Activated naive CD4-positive, alpha-beta T cell treated with anti-CD3 and anti-CD28 coated beads, Interleukin-2, amount 50 U/mL, for 24 hours (primary cell): ENCODE measurements at regions not wholly inside any gene's neighbourhood (a gene's known extent, or its start where the extent isn't known, plus 50 kb on each side); places are given as distances from the start of the nearest gene placed in this dataset.

Experiments used
- H3K27ac Mint-ChIP-seq: one replicate; pipeline ENCODE4 v1.8.0; 2021; ENCODE audit warnings: mild to moderate bottlenecking, mixed read lengths
- H3K27me3 Mint-ChIP-seq: one replicate; pipeline ENCODE4 v1.8.0; 2021; ENCODE audit warnings: mixed read lengths
- H3K36me3 Mint-ChIP-seq: one replicate; pipeline ENCODE4 v1.8.0; 2021; ENCODE audit warnings: mixed read lengths
- H3K4me1 Mint-ChIP-seq: one replicate; pipeline ENCODE4 v1.8.0; 2021; ENCODE audit warnings: mixed read lengths
- H3K4me3 Mint-ChIP-seq: one replicate; pipeline ENCODE4 v1.8.0; 2021; ENCODE audit warnings: mild to moderate bottlenecking, mixed read lengths
- H3K9me3 Mint-ChIP-seq: one replicate; pipeline ENCODE4 v1.8.0; 2021; ENCODE audit warnings: mixed read lengths

- Mint-ChIP-seq H3K27me3 (no peaks in the 10 kb centered on the region), H3K9me3 (peaks cover 16% of the 10 kb centered on the region), H3K36me3 (no peaks in the 10 kb centered on the region), H3K27ac (no peak overlapping the region), H3K4me1 (no peaks in the 10 kb centered on the region), H3K4me3 (no peak overlapping the region)
Measured at GRCh38 chr12:24608637-24609285, 340.1 kb downstream of the BCAT1 start.

- Mint-ChIP-seq H3K9me3 (peaks cover 16% of the 10 kb centered on the region), H3K4me1 (no peaks in the 10 kb centered on the region), H3K27me3 (no peaks in the 10 kb centered on the region), H3K36me3 (no peaks in the 10 kb centered on the region), H3K4me3 (no peak overlapping the region), H3K27ac (no peak overlapping the region)
Measured at GRCh38 chr12:24608108-24608507, 340.8 kb downstream of the BCAT1 start.

DNA sequence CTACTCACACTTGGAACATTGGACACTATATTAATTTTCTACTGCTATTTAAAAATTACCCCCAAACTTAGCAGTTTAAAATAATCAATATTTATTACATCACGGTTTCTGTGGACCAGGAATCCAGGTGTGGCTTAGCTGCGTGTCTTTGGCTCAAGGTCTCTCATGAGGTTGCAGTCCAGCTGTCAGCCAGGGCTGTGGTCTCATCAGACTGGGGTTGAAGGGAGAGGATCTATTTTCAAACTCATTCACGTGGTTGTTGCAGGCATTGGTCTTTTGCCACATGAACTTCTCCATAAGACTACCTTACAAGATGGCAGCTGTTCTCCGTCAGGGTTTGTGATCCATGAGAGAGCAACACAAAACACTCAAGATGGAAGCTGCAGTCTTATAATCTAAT lies 343.0 kb downstream of the BCAT1 start:
- H3K4me1 Mint-ChIP-seq: no peaks in the 10 kb centered on the region
- H3K27me3 Mint-ChIP-seq: no peaks in the 10 kb centered on the region
- no peaks in the 10 kb centered on the region for H3K36me3 Mint-ChIP-seq
- H3K4me3 Mint-ChIP-seq: no peak overlapping the region
- no peak overlapping the region for H3K27ac Mint-ChIP-seq
- peaks cover 12% of the 10 kb centered on the region for H3K9me3 Mint-ChIP-seq

DNA sequence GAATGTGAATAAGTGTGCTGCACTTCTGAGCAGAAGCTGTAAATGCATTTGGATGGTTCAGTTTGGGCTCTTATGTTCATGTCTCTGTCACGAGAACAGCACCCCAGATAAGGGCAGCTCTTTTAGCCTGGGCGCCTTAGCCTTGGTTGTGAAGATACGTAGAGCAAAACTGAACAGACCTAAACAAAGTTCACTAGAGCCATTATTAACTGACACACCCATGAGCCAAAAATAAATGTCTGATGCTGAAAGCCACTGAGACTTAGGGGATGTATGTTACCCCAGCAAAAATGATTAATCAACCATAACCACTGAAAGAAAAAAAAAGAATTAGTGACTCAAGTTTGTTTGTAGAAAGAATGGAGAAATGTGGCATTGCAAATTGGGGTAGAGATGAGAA lies 343.4 kb downstream of the BCAT1 start:
- Mint-ChIP-seq H3K4me1 (no peaks in the 10 kb centered on the region), H3K4me3 (no peak overlapping the region), H3K9me3 (peaks cover 9% of the 10 kb centered on the region), H3K27me3 (no peaks in the 10 kb centered on the region), H3K27ac (no peak overlapping the region), H3K36me3 (no peaks in the 10 kb centered on the region)

DNA sequence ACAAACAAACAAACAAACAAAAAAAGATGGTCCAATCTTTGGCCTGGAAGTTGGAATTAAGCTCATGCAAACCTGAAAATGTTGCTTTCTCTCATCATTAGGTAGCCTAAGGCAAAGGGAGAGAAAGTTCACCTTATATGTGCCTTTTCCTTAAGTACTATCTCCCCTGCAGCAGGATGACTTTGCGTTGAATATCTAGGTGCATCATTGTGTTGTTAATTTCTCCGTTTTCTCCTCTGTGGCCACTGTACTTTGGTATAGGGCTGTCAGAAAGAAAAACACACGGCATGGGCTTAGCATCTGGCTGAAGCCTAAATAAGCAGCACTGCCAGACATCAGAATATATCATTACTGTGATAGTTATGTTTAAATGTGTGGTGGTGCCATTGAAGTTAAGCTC lies 345.5 kb downstream of the BCAT1 start:
- Mint-ChIP-seq H3K4me1 (no peaks in the 10 kb centered on the region), H3K27me3 (no peaks in the 10 kb centered on the region), H3K9me3 (peaks cover 5% of the 10 kb centered on the region), H3K27ac (no peak overlapping the region), H3K36me3 (no peaks in the 10 kb centered on the region), H3K4me3 (no peak overlapping the region)

DNA sequence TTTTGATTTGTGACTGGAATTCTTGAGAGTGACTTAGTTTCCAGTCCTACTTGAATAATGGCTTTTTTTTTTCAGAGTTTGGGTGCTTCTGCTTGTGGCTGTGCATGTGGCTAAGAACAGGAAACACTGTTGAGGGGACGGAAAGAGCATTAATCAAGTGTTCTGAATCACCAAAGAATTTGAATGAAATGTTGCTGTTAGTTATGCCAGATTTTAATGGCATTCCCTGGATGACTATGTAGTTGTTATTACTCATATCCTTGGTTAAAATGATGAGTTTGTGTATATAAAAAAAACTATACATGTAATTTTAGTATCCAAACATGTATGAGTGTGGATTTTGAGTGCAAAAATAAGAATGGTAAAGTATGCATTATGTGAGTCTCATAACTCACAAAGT lies 347.9 kb downstream of the BCAT1 start:
- H3K27ac Mint-ChIP-seq: no peak overlapping the region
- peaks cover 5% of the 10 kb centered on the region for H3K9me3 Mint-ChIP-seq
- H3K4me1 Mint-ChIP-seq: no peaks in the 10 kb centered on the region
- H3K27me3 Mint-ChIP-seq: no peaks in the 10 kb centered on the region
- H3K4me3 Mint-ChIP-seq: no peak overlapping the region
- no peaks in the 10 kb centered on the region for H3K36me3 Mint-ChIP-seq

- H3K27ac Mint-ChIP-seq: no peak overlapping the region
- H3K9me3 Mint-ChIP-seq: peaks cover 4% of the 10 kb centered on the region
- H3K4me3 Mint-ChIP-seq: no peak overlapping the region
- no peaks in the 10 kb centered on the region for H3K4me1 Mint-ChIP-seq
- H3K36me3 Mint-ChIP-seq: no peaks in the 10 kb centered on the region
- no peaks in the 10 kb centered on the region for H3K27me3 Mint-ChIP-seq
Measured at GRCh38 chr12:24600551-24600950, 348.4 kb downstream of the BCAT1 start.

DNA sequence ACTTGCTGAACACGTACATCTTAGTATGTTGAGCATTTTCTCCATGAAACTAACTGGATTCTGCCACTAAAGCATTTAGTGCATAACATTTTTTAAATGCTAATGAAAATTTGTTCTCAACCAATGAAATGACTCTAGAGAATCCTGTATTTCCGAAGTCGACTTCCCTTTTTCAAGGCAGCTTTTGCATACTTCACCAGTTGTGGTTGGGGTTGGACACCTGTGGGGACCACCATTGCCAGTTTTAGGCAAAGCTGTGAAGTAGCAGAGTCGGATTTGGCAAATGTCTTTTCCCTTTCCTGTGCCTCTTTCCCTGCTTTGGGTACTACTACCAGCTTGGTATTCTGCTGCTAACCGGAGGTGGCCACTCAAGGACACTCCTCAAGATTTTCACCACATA lies 349.2 kb downstream of the BCAT1 start:
- Mint-ChIP-seq H3K36me3 (no peaks in the 10 kb centered on the region), H3K27me3 (no peaks in the 10 kb centered on the region), H3K4me1 (no peaks in the 10 kb centered on the region), H3K4me3 (no peak overlapping the region), H3K27ac (no peak overlapping the region), H3K9me3 (no peaks in the 10 kb centered on the region)

- no peak overlapping the region for H3K4me3 Mint-ChIP-seq
- no peaks in the 10 kb centered on the region for H3K27me3 Mint-ChIP-seq
- no peaks in the 10 kb centered on the region for H3K4me1 Mint-ChIP-seq
- no peak overlapping the region for H3K27ac Mint-ChIP-seq
- no peaks in the 10 kb centered on the region for H3K36me3 Mint-ChIP-seq
- H3K9me3 Mint-ChIP-seq: no peaks in the 10 kb centered on the region
Measured at GRCh38 chr12:24597580-24597979, 351.3 kb downstream of the BCAT1 start.

- Mint-ChIP-seq H3K27me3 (no peaks in the 10 kb centered on the region), H3K9me3 (no peaks in the 10 kb centered on the region), H3K4me3 (no peak overlapping the region), H3K4me1 (no peaks in the 10 kb centered on the region), H3K27ac (no peak overlapping the region), H3K36me3 (no peaks in the 10 kb centered on the region)
Measured at GRCh38 chr12:24596768-24597388, 352.0 kb downstream of the BCAT1 start.

GRCh38 chr12:24595652-24596235 lies 353.2 kb downstream of the BCAT1 start:
- Mint-ChIP-seq H3K4me1 (no peaks in the 10 kb centered on the region), H3K27ac (no peak overlapping the region), H3K9me3 (no peaks in the 10 kb centered on the region), H3K27me3 (no peaks in the 10 kb centered on the region), H3K4me3 (no peak overlapping the region), H3K36me3 (no peaks in the 10 kb centered on the region)

DNA sequence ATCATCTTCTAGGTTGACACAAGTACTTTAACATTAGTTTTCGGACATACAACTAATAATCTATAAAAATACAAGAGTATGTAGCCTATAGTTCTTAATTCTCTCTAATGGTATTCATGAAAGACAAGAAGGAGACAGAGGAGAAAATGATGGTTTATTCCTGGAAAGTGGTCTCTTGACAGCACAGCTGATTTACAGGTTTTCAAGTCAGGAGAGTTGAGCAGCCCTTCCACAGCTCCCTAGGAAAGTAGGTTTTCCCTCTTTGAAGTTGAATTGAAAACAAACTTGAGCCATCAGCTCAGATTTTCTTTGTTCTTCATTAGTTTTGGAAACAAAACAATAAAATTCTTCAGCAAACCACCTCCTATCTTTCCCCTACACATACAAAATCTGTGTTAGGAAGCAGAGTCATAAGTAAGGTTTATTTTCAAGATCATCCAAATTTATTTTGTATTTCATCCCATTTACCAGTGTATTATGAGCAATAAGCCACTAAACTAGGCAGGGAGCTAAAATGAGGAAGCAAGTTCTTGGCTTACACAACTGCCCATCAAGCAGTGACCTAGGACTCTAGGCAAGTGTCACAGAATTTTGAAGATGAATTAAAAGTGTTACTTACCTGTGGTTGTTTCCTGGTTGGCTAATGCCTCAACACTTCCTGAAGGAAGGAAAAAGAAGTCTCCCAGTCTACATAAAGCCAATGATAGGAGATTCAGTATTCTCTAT lies 357.0 kb downstream of the BCAT1 start:
- no peaks in the 10 kb centered on the region for H3K4me1 Mint-ChIP-seq
- no peaks in the 10 kb centered on the region for H3K27me3 Mint-ChIP-seq
- no peaks in the 10 kb centered on the region for H3K36me3 Mint-ChIP-seq
- H3K4me3 Mint-ChIP-seq: no peak overlapping the region
- no peaks in the 10 kb centered on the region for H3K9me3 Mint-ChIP-seq
- no peak overlapping the region for H3K27ac Mint-ChIP-seq

- H3K4me1 Mint-ChIP-seq: no peaks in the 10 kb centered on the region
- H3K36me3 Mint-ChIP-seq: no peaks in the 10 kb centered on the region
- H3K4me3 Mint-ChIP-seq: no peak overlapping the region
- H3K9me3 Mint-ChIP-seq: no peaks in the 10 kb centered on the region
- H3K27me3 Mint-ChIP-seq: no peaks in the 10 kb centered on the region
- H3K27ac Mint-ChIP-seq: no peak overlapping the region
Measured at GRCh38 chr12:24591079-24591626, 357.7 kb downstream of the BCAT1 start.

- no peak overlapping the region for H3K4me3 Mint-ChIP-seq
- H3K4me1 Mint-ChIP-seq: no peaks in the 10 kb centered on the region
- no peaks in the 10 kb centered on the region for H3K36me3 Mint-ChIP-seq
Measured at GRCh38 chr12:24586293-24586692, 362.6 kb downstream of the BCAT1 start.

GRCh38 chr12:24584032-24584675 lies 364.7 kb downstream of the BCAT1 start:
- Mint-ChIP-seq H3K4me3 (no peak overlapping the region), H3K27me3 (no peaks in the 10 kb centered on the region), H3K36me3 (no peaks in the 10 kb centered on the region), H3K27ac (no peak overlapping the region), H3K9me3 (no peaks in the 10 kb centered on the region), H3K4me1 (no peaks in the 10 kb centered on the region)

More at GRCh38 chr12:24586293-24586692, 362.6 kb downstream of the BCAT1 start:
- Mint-ChIP-seq H3K27me3 (no peaks in the 10 kb centered on the region), H3K9me3 (no peaks in the 10 kb centered on the region), H3K27ac (no peak overlapping the region)
